GM12801 (cell line): ENCODE measurements at regions not wholly inside any gene's neighbourhood (a gene's known extent, or its start where the extent isn't known, plus 50 kb on each side); places are given as distances from the start of the nearest gene placed in this dataset.

Experiments
- CTCF ChIP-seq: IDR thresholded peaks from one replicate; pipeline ENCODE4 v1.5.1; 2011; ENCODE audit warnings: control low read depth; ENCODE audit not compliant: insufficient read length; ENCODE audit errors: extremely low read depth

GRCh38 chr11:129639300-129639699 is 176.3 kb upstream of the TMEM45B start:
- TF ChIP-seq CTCF, result no peak

- TF ChIP-seq CTCF, result no peak
Measured at GRCh38 chr11:129640671-129641070, 175.0 kb upstream of the TMEM45B start.

GRCh38 chr11:129643031-129643721 is 172.5 kb upstream of the TMEM45B start:
- no peak for TF ChIP-seq CTCF

GRCh38 chr11:129644326-129644725 is 171.3 kb upstream of the TMEM45B start:
- no peak for TF ChIP-seq CTCF

- no peak for TF ChIP-seq CTCF
Measured at GRCh38 chr11:129645943-129646342, 169.7 kb upstream of the TMEM45B start.

GRCh38 chr11:129652835-129653234 is 162.8 kb upstream of the TMEM45B start:
- TF ChIP-seq CTCF, result no peak

- no peak for TF ChIP-seq CTCF
Measured at GRCh38 chr11:129655247-129655832, 160.3 kb upstream of the TMEM45B start.
